Body of pancreas (tissue), 4 donors: ENCODE measurements at regions not wholly inside any gene's neighbourhood (a gene's known extent, or its start where the extent isn't known, plus 50 kb on each side); places are given as distances from the start of the nearest gene placed in this dataset.

ENCODE experiments used
- ATAC-seq: fragments of 150-250 bp; one replicate; pipeline ENCODE4 v1.9.1; 2016
- DNase-seq, 4 donors: peaks; one replicate each; pipeline ENCODE4 v3.0.0-alpha.2; 2019
- H3K27ac ChIP-seq, 4 donors: fragments of 200-600 bp; sonication (generic); 1 replicate in 3 of 4; 2 replicates in 1 of 4; pipeline versions ENCODE4 v1.5.1 to v1.6.1; 2016 to 2019; ENCODE audit warnings: mild to moderate bottlenecking in 1 of 4, mixed read lengths in 1 of 4, moderate library complexity in 1 of 4
- H3K27me3 ChIP-seq, 2 donors: fragments of 200-600 bp; sonication (generic); one replicate each; pipeline ENCODE4 v1.6.0; 2016; ENCODE audit warnings: mild to moderate bottlenecking in 1 of 2
- H3K36me3 ChIP-seq, 2 donors: fragments of 200-600 bp; sonication (generic); replicated peaks in 1 of 2; 2 replicates each; pipeline ENCODE4 v1.5.1; 2016; ENCODE audit warnings: low read depth in 2 of 2; ENCODE audit not compliant: insufficient read depth in 1 of 2
- H3K4me1 ChIP-seq: fragments of 200-600 bp; sonication (generic); one replicate; pipeline ENCODE4 v1.6.0; 2016
- H3K4me3 ChIP-seq, 2 donors: fragments of 200-600 bp; sonication (generic); 1 replicate in 1 of 2; 2 replicates in 1 of 2; pipeline ENCODE4 v1.5.1; 2016 to 2019
- H3K9me3 ChIP-seq, 3 donors: fragments of 200-600 bp; sonication (generic); 1 replicate in 2 of 3; 2 replicates in 1 of 3; pipeline ENCODE4 v1.5.1; 2016
- POLR2A ChIP-seq, 3 donors: fragments of 450-650 bp; IDR thresholded peaks; one replicate each; pipeline ENCODE4 v1.6.1; 2016; ENCODE audit warnings: antibody characterized with exemption in 3 of 3, mild to moderate bottlenecking in 2 of 3
- WGBS, 2 donors: methylation state at CpG; one replicate each; pipeline ENCODE4 v1.1.5; 2017; 5-methylcytosine and 5-hydroxymethylcytosine counted together
- intact Hi-C: fragments of 100-400 bp; cut with DNase I; formaldehyde crosslinking; loops from one replicate; pipeline ENCODE4 v1.15.1; 2023
- TF ChIP-seq, protein P1 (sequence below), 7 experiments: fragments of 450-650 bp in 4 of 7; fragments of 200-600 bp in 3 of 7; sonication (generic) in 3 of 7; IDR thresholded peaks; one replicate each; pipeline ENCODE4 v1.5.1; 2016 to 2019; ENCODE audit warnings: antibody characterized with exemption in 7 of 7

DNA sequence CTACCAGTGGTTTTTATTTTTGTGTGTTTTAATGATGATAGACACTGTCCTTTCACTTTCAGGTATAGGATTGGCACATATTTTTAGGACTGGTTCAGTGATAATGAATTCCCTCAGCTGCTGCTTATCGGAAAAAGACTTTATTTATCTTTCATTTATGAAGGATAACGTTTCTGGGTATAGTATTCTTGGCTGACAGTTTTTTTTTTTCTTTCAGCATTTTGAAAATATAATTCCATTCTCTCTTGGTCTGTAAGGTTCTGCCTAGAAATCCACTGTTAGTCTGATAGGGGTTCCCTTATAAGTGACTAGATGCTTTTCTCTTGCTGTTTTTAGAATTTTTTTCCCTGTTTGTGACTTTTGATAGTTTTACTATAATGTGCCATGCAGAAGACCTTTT is 313.1 kb downstream of the TENT5A start:
- Histone ChIP-seq H3K36me3 (no peaks in the 10 kb centered on the region), H3K4me1 (no peaks in the 10 kb centered on the region), H3K27me3 (no peaks in the 10 kb centered on the region), H3K27ac (no peak overlapping the region), H3K4me3 (no peak overlapping the region), H3K9me3 (peaks cover 0 to 7% (median 0%) of the 10 kb centered on the region in 3 donors)
- ATAC-seq: no peak
- intact Hi-C loops: no loop called here
- no peak for TF ChIP-seq POLR2A (IDR thresholded peaks at IDR 0.05)
- TF ChIP-seq, protein P1, sequence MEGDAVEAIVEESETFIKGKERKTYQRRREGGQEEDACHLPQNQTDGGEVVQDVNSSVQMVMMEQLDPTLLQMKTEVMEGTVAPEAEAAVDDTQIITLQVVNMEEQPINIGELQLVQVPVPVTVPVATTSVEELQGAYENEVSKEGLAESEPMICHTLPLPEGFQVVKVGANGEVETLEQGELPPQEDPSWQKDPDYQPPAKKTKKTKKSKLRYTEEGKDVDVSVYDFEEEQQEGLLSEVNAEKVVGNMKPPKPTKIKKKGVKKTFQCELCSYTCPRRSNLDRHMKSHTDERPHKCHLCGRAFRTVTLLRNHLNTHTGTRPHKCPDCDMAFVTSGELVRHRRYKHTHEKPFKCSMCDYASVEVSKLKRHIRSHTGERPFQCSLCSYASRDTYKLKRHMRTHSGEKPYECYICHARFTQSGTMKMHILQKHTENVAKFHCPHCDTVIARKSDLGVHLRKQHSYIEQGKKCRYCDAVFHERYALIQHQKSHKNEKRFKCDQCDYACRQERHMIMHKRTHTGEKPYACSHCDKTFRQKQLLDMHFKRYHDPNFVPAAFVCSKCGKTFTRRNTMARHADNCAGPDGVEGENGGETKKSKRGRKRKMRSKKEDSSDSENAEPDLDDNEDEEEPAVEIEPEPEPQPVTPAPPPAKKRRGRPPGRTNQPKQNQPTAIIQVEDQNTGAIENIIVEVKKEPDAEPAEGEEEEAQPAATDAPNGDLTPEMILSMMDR (IDR thresholded peaks at IDR 0.05): no peak
- DNase-seq: no peak
- 62 to 76% methylated on average over 2 of the region's 2 CpGs for WGBS, 2 donors

DNA sequence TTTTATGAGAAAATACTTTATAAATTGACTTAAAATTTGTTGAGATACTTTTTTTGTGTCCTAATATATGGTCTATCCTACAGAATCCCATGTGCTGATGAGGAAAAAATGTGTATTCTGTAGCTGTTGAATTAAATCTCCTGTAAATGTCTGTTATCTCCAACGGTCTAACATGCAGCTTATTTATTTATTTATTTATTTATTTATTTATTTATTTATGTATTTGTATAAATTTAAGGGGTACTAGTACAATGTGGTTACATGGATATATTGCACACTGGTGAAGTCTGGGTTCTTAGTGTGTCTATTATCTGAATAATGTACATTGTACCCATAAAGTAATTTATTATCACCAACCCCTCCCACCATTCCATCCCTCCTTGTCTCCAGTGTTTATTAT is 315.5 kb downstream of the TENT5A start:
- Histone ChIP-seq H3K27me3 (no peaks in the 10 kb centered on the region), H3K27ac (no peak overlapping the region), H3K4me1 (no peaks in the 10 kb centered on the region), H3K4me3 (no peak overlapping the region), H3K36me3 (no peaks in the 10 kb centered on the region), H3K9me3 (peaks cover 0 to 7% (median 0%) of the 10 kb centered on the region in 3 donors)
- intact Hi-C loops: no loop called here
- TF ChIP-seq POLR2A (IDR thresholded peaks at IDR 0.05): no peak
- TF ChIP-seq, protein P1 (IDR thresholded peaks at IDR 0.05): no peak
- 34 to 36% methylated on average over 1 of the region's 1 CpG for WGBS, 2 donors
- DNase-seq: no peak
- no peak for ATAC-seq

DNA sequence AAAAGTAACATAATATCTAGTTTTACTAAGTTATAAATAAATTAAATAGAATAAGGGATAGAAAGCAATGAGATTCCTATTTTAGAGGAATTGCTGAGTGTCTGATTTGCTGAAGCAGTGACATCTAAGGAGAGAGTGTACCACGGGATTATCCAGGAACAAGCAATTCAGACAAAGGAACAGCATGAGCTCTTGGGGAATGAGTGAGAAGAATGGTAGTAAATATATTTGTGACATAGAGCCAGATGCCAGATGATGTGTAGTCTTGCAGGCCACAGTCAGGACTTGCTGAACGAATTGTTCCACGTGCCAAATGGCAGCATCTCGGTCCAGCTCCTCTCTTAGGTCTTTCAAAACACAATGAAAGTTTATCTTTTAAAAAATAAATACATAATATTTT is 339.2 kb downstream of the TENT5A start:
- no peak overlapping the region for H3K4me3 ChIP-seq
- no peaks in the 10 kb centered on the region for H3K27me3 ChIP-seq
- DNase-seq (no peak), ATAC-seq (no peak)
- H3K27ac ChIP-seq: no peak overlapping the region
- 64 to 80% methylated on average over 4 of the region's 4 CpGs for WGBS, 2 donors
- no peaks in the 10 kb centered on the region for H3K4me1 ChIP-seq
- intact Hi-C loops: no loop called here
- H3K36me3 ChIP-seq: no peaks in the 10 kb centered on the region
- TF ChIP-seq, protein P1 (IDR thresholded peaks at IDR 0.05): no peak
- no peak for TF ChIP-seq POLR2A (IDR thresholded peaks at IDR 0.05)
- no peaks in the 10 kb centered on the region for H3K9me3 ChIP-seq

DNA sequence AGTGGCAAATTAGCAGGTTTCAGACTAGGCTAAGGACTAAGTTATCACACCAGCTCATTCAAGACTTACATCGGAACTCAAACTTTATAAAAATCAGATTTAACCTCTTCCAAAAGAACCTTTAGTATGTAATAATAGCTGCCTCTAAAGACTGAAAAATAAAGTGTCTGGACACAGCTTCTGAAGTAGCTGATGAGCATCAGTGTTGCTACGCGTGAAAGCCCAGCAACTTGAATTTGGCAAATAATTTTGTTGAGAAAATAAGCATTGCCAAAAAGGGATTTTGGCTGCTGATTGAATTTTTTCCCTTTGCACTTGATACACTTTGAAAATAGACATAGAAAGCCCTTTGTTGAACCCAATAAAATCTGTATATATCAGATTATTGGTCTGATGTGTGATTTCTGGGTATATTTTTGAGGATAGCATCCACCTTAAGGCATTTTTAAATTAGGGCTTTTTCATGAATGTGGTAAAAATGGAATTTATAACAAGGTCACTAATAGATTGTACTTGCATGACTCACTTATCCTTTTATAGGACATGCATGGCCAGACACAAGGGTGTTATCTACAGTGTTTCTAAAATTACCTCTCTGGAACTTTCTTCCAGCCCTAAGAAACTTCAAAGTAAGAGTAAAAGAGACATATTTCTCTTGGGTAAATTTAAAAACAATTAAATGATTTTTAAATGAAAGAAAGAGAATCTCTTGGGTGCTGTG is 350.4 kb downstream of the TENT5A start:
- Histone ChIP-seq H3K27me3 (no peaks in the 10 kb centered on the region), H3K36me3 (no peaks in the 10 kb centered on the region), H3K4me1 (no peaks in the 10 kb centered on the region), H3K27ac (no peak overlapping the region), H3K4me3 (no peak overlapping the region), H3K9me3 (no peaks in the 10 kb centered on the region)
- intact Hi-C loops: no loop called here
- no peak for ATAC-seq
- DNase-seq: no peak
- WGBS, 2 donors: 76 to 79% methylated on average over 3 of the region's 3 CpGs
- TF ChIP-seq POLR2A (IDR thresholded peaks at IDR 0.05): no peak
- TF ChIP-seq, protein P1 (IDR thresholded peaks at IDR 0.05): no peak

DNA sequence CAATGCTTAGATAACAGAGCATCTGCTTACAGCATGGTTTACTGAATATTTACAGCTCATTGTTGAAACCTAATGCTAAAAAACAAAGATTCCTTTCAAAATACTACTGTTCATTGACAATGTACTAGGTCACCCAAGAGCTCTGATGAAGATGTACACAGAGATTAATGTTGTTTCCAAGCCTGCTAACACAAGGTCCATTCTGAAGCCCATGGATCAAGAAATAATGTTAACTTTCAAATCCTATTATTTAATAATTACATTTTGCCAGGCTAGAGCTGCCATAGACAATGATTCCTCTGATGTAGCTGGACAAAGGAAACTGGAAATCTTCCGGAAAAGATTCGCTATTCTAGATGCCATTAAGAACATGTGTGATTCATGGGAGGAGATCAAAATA is 355.6 kb downstream of the TENT5A start:
- ATAC-seq (no peak), DNase-seq (no peak)
- no peaks in the 10 kb centered on the region for H3K27me3 ChIP-seq
- intact Hi-C loops: no loop called here
- H3K4me3 ChIP-seq: no peak overlapping the region
- H3K4me1 ChIP-seq: no peaks in the 10 kb centered on the region
- H3K27ac ChIP-seq: no peak overlapping the region
- whole genome bisulfite sequencing, 2 donors: 93% methylated on average over 2 of the region's 2 CpGs
- peaks cover 0 to 8% (median 0%) of the 10 kb centered on the region in 3 donors for H3K9me3 ChIP-seq
- no peak for TF ChIP-seq POLR2A (IDR thresholded peaks at IDR 0.05)
- TF ChIP-seq, protein P1 (IDR thresholded peaks at IDR 0.05): no peak
- no peaks in the 10 kb centered on the region for H3K36me3 ChIP-seq
